Stimulated activated CD8-positive, alpha-beta memory T cell treated with anti-CD3 and anti-CD28 coated beads, Interleukin-12 subunit alpha, Interleukin-12 subunit beta, amount 100 ng/mL, for 1 hour (primary cell): ENCODE measurements at regions not wholly inside any gene's neighbourhood (a gene's known extent, or its start where the extent isn't known, plus 50 kb on each side); places are given as distances from the start of the nearest gene placed in this dataset.

ENCODE experiments used
- DNase-seq: peaks from one replicate; pipeline ENCODE4 v3.0.0-alpha.2; 2020; ENCODE audit warnings: low read depth

- DNase-seq = no peak
Observed at GRCh38 chr14:104514156-104514848, 65.3 kb upstream of the C14orf180 start.

- DNase-seq = no peak
Observed at GRCh38 chr14:104515059-104515810, 64.3 kb upstream of the C14orf180 start.

- no peak for DNase-seq
Observed at GRCh38 chr14:104515811-104516780, 63.5 kb upstream of the C14orf180 start.

- DNase-seq = no peak
Observed at GRCh38 chr14:104516906-104517305, 62.7 kb upstream of the C14orf180 start.

- no peak for DNase-seq
Observed at GRCh38 chr14:104517426-104517825, 62.1 kb upstream of the C14orf180 start.

GRCh38 chr14:104517867-104518266 lies 61.7 kb upstream of the C14orf180 start:
- DNase-seq = no peak

- DNase-seq = no peak
Observed at GRCh38 chr14:104518659-104519350, 60.8 kb upstream of the C14orf180 start.

GRCh38 chr14:104519721-104520120 lies 59.8 kb upstream of the C14orf180 start:
- no peak for DNase-seq

GRCh38 chr14:104520620-104521410 lies 58.7 kb upstream of the C14orf180 start:
- DNase-seq = no peak

GRCh38 chr14:104521816-104522745 lies 57.5 kb upstream of the C14orf180 start:
- DNase-seq = no peak

- DNase-seq = no peak
Observed at GRCh38 chr14:104522926-104523545, 56.5 kb upstream of the C14orf180 start.

- no peak for DNase-seq
Observed at GRCh38 chr14:104523546-104523935, 56.0 kb upstream of the C14orf180 start.

- no peak for DNase-seq
Observed at GRCh38 chr14:104524726-104525125, 54.8 kb upstream of the C14orf180 start.

GRCh38 chr14:104526723-104527645 lies 52.6 kb upstream of the C14orf180 start:
- DNase-seq = no peak

- no peak for DNase-seq
Observed at GRCh38 chr14:104527857-104528459, 51.6 kb upstream of the C14orf180 start.

GRCh38 chr14:104528496-104528895 lies 51.1 kb upstream of the C14orf180 start:
- no peak for DNase-seq
